ENCODE measurements at regions not wholly inside any gene's neighbourhood (a gene's known extent, or its start where the extent isn't known, plus 50 kb on each side); places are given as distances from the start of the nearest gene placed in this dataset.

- no peak for TF ChIP-seq POLR2AphosphoS5 (IDR thresholded peaks at IDR 0.05; ENCODE audit: low read depth, low read length)
- no peak for TF ChIP-seq POLR2A (IDR thresholded peaks at IDR 0.05; ENCODE audit: control extremely low read depth in 1 of 2, low read depth in 2 of 2, low read length in 2 of 2)
- TF ChIP-seq CTCF (IDR thresholded peaks at IDR 0.05; ENCODE audit: control extremely low read depth in 1 of 3, insufficient read depth in 1 of 3, low read depth in 1 of 3, low read length in 3 of 3): no peak
- no peak for TF ChIP-seq NANOG (IDR thresholded peaks at IDR 0.05; ENCODE audit: insufficient read depth, low read depth, low read length, poor library complexity, severe bottlenecking)
- TF ChIP-seq USF2 (IDR thresholded peaks at IDR 0.05; ENCODE audit: low read length): no peak
- TF ChIP-seq EZH2 (IDR thresholded peaks at IDR 0.05; ENCODE audit: low read depth, low read length, severe bottlenecking): no peak
- TF ChIP-seq ZNF274 (IDR thresholded peaks at IDR 0.05; ENCODE audit: borderline replicate concordance, extremely low read depth, low read length): no peak
These were observed 1159.6 kb upstream of the EPHA6 start for GRCh38 chr3:95654570-95655362.

Measured in H1 (cell line).